H9 (cell line): ENCODE measurements at regions not wholly inside any gene's neighbourhood (a gene's known extent, or its start where the extent isn't known, plus 50 kb on each side); places are given as distances from the start of the nearest gene placed in this dataset.
A peak's percentile ranks its signal among the peaks of the same experiment; 100 is the strongest.

Experiments used
- DNase-seq: peaks from one replicate; pipeline ENCODE4 v3.0.0-alpha.2; 2017
- H2AFZ ChIP-seq: one replicate; pipeline ENCODE4 v1.6.1; 2013; ENCODE audit warnings: mild to moderate bottlenecking, low read length, control low read depth, moderate library complexity
- H2AK5ac ChIP-seq: 2 replicates; pipeline ENCODE4 v1.6.1; 2013; ENCODE audit warnings: low read length, control low read depth, mixed read lengths; ENCODE audit not compliant: insufficient read length
- H2BK120ac ChIP-seq: one replicate; pipeline ENCODE4 v1.6.1; 2013; ENCODE audit warnings: low read depth, mild to moderate bottlenecking, low read length, control low read depth, inconsistent platforms; ENCODE audit not compliant: poor library complexity, severe bottlenecking
- H2BK12ac ChIP-seq: 2 replicates; pipeline ENCODE4 v1.6.1; 2013; ENCODE audit warnings: low read length, control low read depth, mixed read lengths, low read depth; ENCODE audit not compliant: insufficient read length
- H2BK15ac ChIP-seq: 2 replicates; pipeline ENCODE4 v1.6.1; 2013; ENCODE audit warnings: low read depth, low read length, control low read depth
- H2BK20ac ChIP-seq: one replicate; pipeline ENCODE4 v1.6.1; 2013; ENCODE audit warnings: low read depth, mild to moderate bottlenecking, low read length, control low read depth, inconsistent platforms; ENCODE audit not compliant: poor library complexity, severe bottlenecking
- H2BK5ac ChIP-seq: 2 replicates; pipeline ENCODE4 v1.6.1; 2013; ENCODE audit warnings: low read length, control low read depth, mixed read lengths; ENCODE audit not compliant: insufficient read length
- H3K14ac ChIP-seq: 2 replicates; pipeline ENCODE4 v1.6.1; 2013; ENCODE audit warnings: low read length, control low read depth; ENCODE audit not compliant: insufficient read depth
- H3K18ac ChIP-seq: 2 replicates; pipeline ENCODE4 v1.6.1; 2013; ENCODE audit warnings: low read depth, mild to moderate bottlenecking, mixed read lengths, low read length, control low read depth; ENCODE audit not compliant: insufficient read length
- H3K23ac ChIP-seq: 2 replicates; pipeline ENCODE4 v1.6.1; 2013; ENCODE audit warnings: low read length, control low read depth, mixed read lengths, low read depth; ENCODE audit not compliant: insufficient read length
- H3K23me2 ChIP-seq: 2 replicates; pipeline ENCODE4 v1.6.1; 2013; ENCODE audit warnings: low read depth, mild to moderate bottlenecking, mixed read lengths, low read length, control low read depth; ENCODE audit not compliant: insufficient read length, poor library complexity, severe bottlenecking
- H3K27ac ChIP-seq: 2 replicates; pipeline ENCODE4 v1.5.1; 2013; ENCODE audit warnings: low read length, control low read depth, mixed read lengths, low read depth; ENCODE audit not compliant: insufficient read length
- H3K27me3 ChIP-seq: 2 replicates; pipeline ENCODE4 v1.6.1; 2013; ENCODE audit warnings: low read length, control low read depth, inconsistent platforms; ENCODE audit not compliant: insufficient read depth
- H3K4ac ChIP-seq: 2 replicates; pipeline ENCODE4 v1.6.1; 2013; ENCODE audit warnings: low read depth, mild to moderate bottlenecking, control low read depth, inconsistent platforms, low read length, moderate library complexity
- H3K4me1 ChIP-seq: 2 replicates; pipeline ENCODE4 v1.6.1; 2013; ENCODE audit warnings: low read length, control low read depth, inconsistent platforms; ENCODE audit not compliant: insufficient read depth
- H3K4me2 ChIP-seq: 2 replicates; pipeline ENCODE4 v1.6.1; 2013; ENCODE audit warnings: low read length, control low read depth, mixed read lengths; ENCODE audit not compliant: insufficient read length, insufficient read depth
- H3K56ac ChIP-seq: 2 replicates; pipeline ENCODE4 v1.6.1; 2013; ENCODE audit warnings: low read depth, mild to moderate bottlenecking, mixed read lengths, low read length, control low read depth; ENCODE audit not compliant: insufficient read length
- H3K79me1 ChIP-seq: 2 replicates; pipeline ENCODE4 v1.6.1; 2013; ENCODE audit warnings: low read depth, mild to moderate bottlenecking, moderate library complexity, low read length, control low read depth, inconsistent platforms; ENCODE audit not compliant: insufficient read depth, poor library complexity, severe bottlenecking
- H3K79me2 ChIP-seq: 2 replicates; pipeline ENCODE4 v1.6.1; 2013; ENCODE audit warnings: low read length, control low read depth, inconsistent platforms; ENCODE audit not compliant: insufficient read depth
- H3K9ac ChIP-seq: 2 replicates; pipeline ENCODE4 v1.6.1; 2013; ENCODE audit warnings: low read length, control low read depth, mixed read lengths; ENCODE audit not compliant: insufficient read length; ENCODE audit errors: extremely low read depth
- H3K9me3 ChIP-seq: one replicate; pipeline ENCODE4 v1.6.1; 2013; ENCODE audit warnings: low read depth, low read length, inconsistent platforms; ENCODE audit not compliant: control insufficient read depth
- H3T11ph ChIP-seq: one replicate; pipeline ENCODE4 v1.6.1; 2013; ENCODE audit warnings: mild to moderate bottlenecking, low read length, control low read depth, inconsistent platforms
- H4K20me1 ChIP-seq: one replicate; pipeline ENCODE4 v1.6.1; 2013; ENCODE audit not compliant: control insufficient read depth, insufficient read length, insufficient read depth
- H4K5ac ChIP-seq: 2 replicates; pipeline ENCODE4 v1.6.1; 2013; ENCODE audit warnings: low read depth, mild to moderate bottlenecking, mixed read lengths, low read length, control low read depth; ENCODE audit not compliant: insufficient read length
- H4K8ac ChIP-seq: replicated peaks from 2 replicates; pipeline ENCODE4 v1.6.1; 2013; ENCODE audit warnings: low read length, control low read depth, mixed read lengths, low read depth; ENCODE audit not compliant: insufficient read length
- H4K91ac ChIP-seq: 2 replicates; pipeline ENCODE4 v1.6.1; 2013; ENCODE audit warnings: low read depth, mild to moderate bottlenecking, moderate library complexity, mixed read lengths, low read length, control low read depth; ENCODE audit not compliant: insufficient read length
- H3K27ac Mint-ChIP-seq, 3 experiments: 2 replicates in 2 of 3; 3 replicates in 1 of 3; pipeline ENCODE4 v1.8.0; 2020 to 2021; ENCODE audit warnings: mixed read lengths in 3 of 3, mild to moderate bottlenecking in 1 of 3, moderate library complexity in 1 of 3
- H3K27me3 Mint-ChIP-seq: 2 replicates; pipeline ENCODE4 v1.8.0; 2021; ENCODE audit warnings: low read depth, mild to moderate bottlenecking, moderate library complexity, mixed read lengths
- H3K36me3 Mint-ChIP-seq, 3 experiments: 2 replicates in 2 of 3; 3 replicates in 1 of 3; pipeline ENCODE4 v1.8.0; 2020 to 2021; ENCODE audit warnings: low read depth in 3 of 3, mixed read lengths in 3 of 3; ENCODE audit not compliant: insufficient read depth in 1 of 3
- H3K4me1 Mint-ChIP-seq, 2 experiments: 2 replicates each; pipeline ENCODE4 v1.8.0; 2020; ENCODE audit warnings: mixed read lengths in 2 of 2
- H3K4me3 Mint-ChIP-seq, 2 experiments: 2 replicates in 1 of 2; 3 replicates in 1 of 2; pipeline ENCODE4 v1.8.0; 2020 to 2021; ENCODE audit warnings: mild to moderate bottlenecking in 2 of 2, mixed read lengths in 2 of 2, moderate library complexity in 1 of 2
- H3K9me3 Mint-ChIP-seq, 2 experiments: 2 replicates in 1 of 2; 3 replicates in 1 of 2; pipeline ENCODE4 v1.8.0; 2020; ENCODE audit warnings: mild to moderate bottlenecking in 2 of 2, mixed read lengths in 2 of 2, moderate library complexity in 1 of 2
- TF ChIP-seq, protein P1 (sequence below): fragments of 200-600 bp; sonication (generic); conservative IDR thresholded peaks from 3 replicates; pipeline ENCODE4 v1.8.0; 2021; ENCODE audit warnings: antibody characterized with exemption, mild to moderate bottlenecking

DNA sequence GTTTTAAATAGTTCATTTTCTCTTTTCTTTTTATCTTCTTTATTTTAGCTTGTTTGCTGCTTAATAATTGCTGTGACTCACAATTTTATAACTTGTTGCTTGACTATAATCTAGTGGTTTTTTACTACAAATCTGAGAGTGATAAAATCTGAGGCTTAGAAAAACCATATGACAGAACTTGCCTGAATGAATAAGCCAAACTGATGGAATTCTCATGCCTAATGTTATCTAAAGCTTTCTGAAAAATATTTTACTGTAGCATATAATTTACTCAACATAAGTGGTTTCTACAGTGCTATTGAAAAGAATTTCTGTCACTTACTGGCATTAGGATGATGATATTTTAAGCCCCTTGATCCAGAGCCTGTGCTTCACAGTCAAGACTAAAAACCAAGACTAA lies 175.1 kb downstream of the VGLL3 start:
- Mint-ChIP-seq H3K4me1 (peaks cover 23 to 24% of the 10 kb centered on the region in 2 experiments), H3K27me3 (no peaks in the 10 kb centered on the region), H3K27ac (peak overlapping the region in 2 of 3 experiments; percentile 71 to 93; a peak in 3 of 7 replicates), H3K36me3 (peaks cover 0 to 5% (median 0%) of the 10 kb centered on the region in 3 experiments; a peak in 2 of 7 replicates), H3K9me3 (no peaks in the 10 kb centered on the region; a peak in 1 of 5 replicates), H3K4me3 (no peak overlapping the region)
- no peak overlapping the region for H3K4ac ChIP-seq
- TF ChIP-seq, protein P1, sequence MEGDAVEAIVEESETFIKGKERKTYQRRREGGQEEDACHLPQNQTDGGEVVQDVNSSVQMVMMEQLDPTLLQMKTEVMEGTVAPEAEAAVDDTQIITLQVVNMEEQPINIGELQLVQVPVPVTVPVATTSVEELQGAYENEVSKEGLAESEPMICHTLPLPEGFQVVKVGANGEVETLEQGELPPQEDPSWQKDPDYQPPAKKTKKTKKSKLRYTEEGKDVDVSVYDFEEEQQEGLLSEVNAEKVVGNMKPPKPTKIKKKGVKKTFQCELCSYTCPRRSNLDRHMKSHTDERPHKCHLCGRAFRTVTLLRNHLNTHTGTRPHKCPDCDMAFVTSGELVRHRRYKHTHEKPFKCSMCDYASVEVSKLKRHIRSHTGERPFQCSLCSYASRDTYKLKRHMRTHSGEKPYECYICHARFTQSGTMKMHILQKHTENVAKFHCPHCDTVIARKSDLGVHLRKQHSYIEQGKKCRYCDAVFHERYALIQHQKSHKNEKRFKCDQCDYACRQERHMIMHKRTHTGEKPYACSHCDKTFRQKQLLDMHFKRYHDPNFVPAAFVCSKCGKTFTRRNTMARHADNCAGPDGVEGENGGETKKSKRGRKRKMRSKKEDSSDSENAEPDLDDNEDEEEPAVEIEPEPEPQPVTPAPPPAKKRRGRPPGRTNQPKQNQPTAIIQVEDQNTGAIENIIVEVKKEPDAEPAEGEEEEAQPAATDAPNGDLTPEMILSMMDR, result no peak
- no peaks in the 10 kb centered on the region for H3K79me2 ChIP-seq
- H2BK20ac ChIP-seq, result no peak overlapping the region
- no peak overlapping the region for H3K56ac ChIP-seq
- H3K23me2 ChIP-seq, result no peaks in the 10 kb centered on the region
- no peak overlapping the region for H2AK5ac ChIP-seq
- H3K23ac ChIP-seq, result no peak overlapping the region
- H4K8ac ChIP-seq, result no peak overlapping the region
- H3K79me1 ChIP-seq, result no peaks in the 10 kb centered on the region
- no peak overlapping the region for H2BK120ac ChIP-seq
- H2BK5ac ChIP-seq, result no peak overlapping the region
- no peak overlapping the region for H4K5ac ChIP-seq
- DNase-seq, result no peak
- no peaks in the 10 kb centered on the region for H3K9me3 ChIP-seq
- no peak overlapping the region for H3K18ac ChIP-seq
- no peaks in the 10 kb centered on the region for H3K27me3 ChIP-seq
- no peak overlapping the region for H4K91ac ChIP-seq
- H2AFZ ChIP-seq, result no peak overlapping the region
- no peak overlapping the region for H3K14ac ChIP-seq
- no peaks in the 10 kb centered on the region for H4K20me1 ChIP-seq
- H2BK12ac ChIP-seq, result no peak overlapping the region
- no peak overlapping the region for H3K9ac ChIP-seq
- no peak overlapping the region for H3T11ph ChIP-seq
- H3K4me1 ChIP-seq, result peaks cover 5% of the 10 kb centered on the region; the same call in 1 of the 2 replicates
- H3K4me2 ChIP-seq, result no peak overlapping the region
- H2BK15ac ChIP-seq, result no peak overlapping the region
- H3K27ac ChIP-seq, result no peak overlapping the region
